ENCODE measurements at regions not wholly inside any gene's neighbourhood (a gene's known extent, or its start where the extent isn't known, plus 50 kb on each side); places are given as distances from the start of the nearest gene placed in this dataset.
A peak's percentile ranks its signal among the peaks of the same experiment; 100 is the strongest.

DNA sequence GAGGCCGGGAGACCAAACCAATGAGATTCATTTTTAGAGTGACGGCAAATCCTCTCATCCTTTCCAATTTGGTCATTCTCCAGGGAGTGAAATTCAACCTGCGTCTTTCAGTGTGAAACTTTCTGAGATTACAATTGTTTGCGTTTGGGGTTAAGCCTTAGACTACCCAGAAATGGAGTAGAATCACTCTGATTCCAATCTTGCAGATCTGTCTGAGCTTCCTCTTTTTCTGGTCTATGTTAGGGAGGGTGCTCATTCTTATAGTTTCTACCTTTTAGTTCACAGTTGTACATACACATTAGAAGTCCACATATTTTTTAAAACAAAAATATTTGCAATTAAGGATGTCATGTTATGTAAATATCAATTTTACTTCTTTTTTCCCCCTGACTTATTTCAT lies 183.0 kb upstream of the PHACTR1 start:
- H3K9me3 Mint-ChIP-seq (ENCODE audit: low read depth): no peaks in the 10 kb centered on the region
- H3K27me3 Mint-ChIP-seq (ENCODE audit: low read depth): no peaks in the 10 kb centered on the region
- peaks cover 19% of the 10 kb centered on the region for H3K4me1 Mint-ChIP-seq (ENCODE audit: low read depth)
- no peak overlapping the region for H3K27ac Mint-ChIP-seq (ENCODE audit: unreplicated experiment)
- H3K4me3 Mint-ChIP-seq (ENCODE audit: unreplicated experiment): no peak overlapping the region
- TF ChIP-seq CTCF (IDR thresholded peaks at IDR 0.05): no peak
- no peak for DNase-seq (ENCODE audit: low spot score)
- no peaks in the 10 kb centered on the region for H3K36me3 Mint-ChIP-seq (ENCODE audit: low read depth)

DNA sequence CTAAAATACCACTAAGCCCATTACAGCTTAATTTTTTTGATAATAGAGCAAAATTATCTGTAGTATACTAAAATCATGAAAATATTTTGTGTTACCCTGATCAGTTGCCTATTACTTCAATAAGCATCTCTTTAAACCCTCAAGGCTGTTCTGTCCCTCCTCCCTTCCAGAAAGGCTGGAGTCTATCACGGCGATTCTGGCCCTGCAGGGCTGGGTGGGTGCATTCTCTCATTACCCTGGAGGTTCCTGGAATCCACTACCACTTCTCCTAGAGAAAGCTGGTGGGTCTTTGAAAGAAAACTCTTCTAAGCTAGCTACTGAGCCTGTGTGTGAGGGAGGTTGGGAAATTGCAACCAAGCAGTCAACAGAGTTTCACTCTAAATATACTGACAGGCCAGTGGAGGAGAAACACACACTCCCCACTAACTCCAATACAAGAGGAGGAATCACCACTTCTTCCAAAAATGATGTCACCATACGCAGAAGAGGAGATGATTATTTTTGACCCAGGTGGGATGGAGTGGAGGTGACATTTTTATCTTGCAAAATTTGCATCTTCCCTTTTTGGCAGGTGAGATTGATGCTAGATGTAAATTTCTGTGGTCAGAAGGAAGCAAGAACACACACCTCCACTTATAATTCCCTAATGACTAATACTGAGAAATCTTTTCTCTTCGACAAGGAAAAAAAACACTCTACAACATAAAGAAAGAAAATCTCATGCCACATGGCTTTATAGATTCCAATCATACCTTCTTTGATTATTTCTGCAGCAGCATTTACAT lies 182.3 kb upstream of the PHACTR1 start:
- Mint-ChIP-seq H3K36me3 (ENCODE audit: low read depth) (no peaks in the 10 kb centered on the region), H3K27me3 (ENCODE audit: low read depth) (no peaks in the 10 kb centered on the region), H3K4me3 (ENCODE audit: unreplicated experiment) (no peak overlapping the region), H3K27ac (ENCODE audit: unreplicated experiment) (peak overlapping the region; percentile 6), H3K9me3 (ENCODE audit: low read depth) (no peaks in the 10 kb centered on the region), H3K4me1 (ENCODE audit: low read depth) (peaks cover 25% of the 10 kb centered on the region)
- TF ChIP-seq CTCF (IDR thresholded peaks at IDR 0.05): no peak
- DNase-seq (ENCODE audit: low spot score): no peak

GRCh38 chr6:12535586-12536314 lies 180.8 kb upstream of the PHACTR1 start:
- Mint-ChIP-seq H3K27me3 (ENCODE audit: low read depth) (no peaks in the 10 kb centered on the region), H3K9me3 (ENCODE audit: low read depth) (no peaks in the 10 kb centered on the region), H3K4me1 (ENCODE audit: low read depth) (peaks cover 25% of the 10 kb centered on the region), H3K4me3 (ENCODE audit: unreplicated experiment) (no peak overlapping the region), H3K27ac (ENCODE audit: unreplicated experiment) (no peak overlapping the region), H3K36me3 (ENCODE audit: low read depth) (no peaks in the 10 kb centered on the region)
- DNase-seq (ENCODE audit: low spot score): no peak
- no peak for TF ChIP-seq CTCF (IDR thresholded peaks at IDR 0.05)

DNA sequence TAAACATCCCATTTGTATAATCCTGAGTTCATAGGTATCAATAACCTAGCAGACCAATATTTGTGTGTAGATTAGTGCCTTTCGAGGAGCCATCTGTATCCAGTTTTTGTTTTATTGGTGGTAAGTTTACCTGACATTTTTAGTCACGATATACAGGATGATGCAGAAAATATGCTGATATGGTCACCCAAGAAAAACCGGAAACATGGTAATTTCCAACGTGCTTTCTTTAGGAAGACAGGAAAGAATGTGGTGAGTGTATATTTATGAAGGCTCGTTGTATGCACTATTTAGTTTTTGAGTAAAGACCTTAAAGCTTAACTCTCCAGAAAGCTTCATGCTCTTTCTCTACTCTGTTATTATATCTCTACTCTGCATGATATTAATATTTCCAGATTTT lies 180.2 kb upstream of the PHACTR1 start:
- no peak for DNase-seq (ENCODE audit: low spot score)
- no peaks in the 10 kb centered on the region for H3K36me3 Mint-ChIP-seq (ENCODE audit: low read depth)
- no peak for TF ChIP-seq CTCF (IDR thresholded peaks at IDR 0.05)
- H3K27ac Mint-ChIP-seq (ENCODE audit: unreplicated experiment): no peak overlapping the region
- H3K9me3 Mint-ChIP-seq (ENCODE audit: low read depth): no peaks in the 10 kb centered on the region
- H3K4me3 Mint-ChIP-seq (ENCODE audit: unreplicated experiment): no peak overlapping the region
- no peaks in the 10 kb centered on the region for H3K27me3 Mint-ChIP-seq (ENCODE audit: low read depth)
- H3K4me1 Mint-ChIP-seq (ENCODE audit: low read depth): peaks cover 25% of the 10 kb centered on the region

GRCh38 chr6:12537389-12537788 lies 179.2 kb upstream of the PHACTR1 start:
- no peak for DNase-seq (ENCODE audit: low spot score)
- TF ChIP-seq CTCF (IDR thresholded peaks at IDR 0.05): no peak
- Mint-ChIP-seq H3K27ac (ENCODE audit: unreplicated experiment) (peak overlapping the region; percentile 47), H3K36me3 (ENCODE audit: low read depth) (no peaks in the 10 kb centered on the region), H3K4me3 (ENCODE audit: unreplicated experiment) (peak overlapping the region; percentile 3), H3K27me3 (ENCODE audit: low read depth) (no peaks in the 10 kb centered on the region), H3K9me3 (ENCODE audit: low read depth) (peaks cover 3% of the 10 kb centered on the region), H3K4me1 (ENCODE audit: low read depth) (peaks cover 25% of the 10 kb centered on the region)
